NOMO-1 treated with DMSO at 0.1 percent for 48 hours (cell line): ENCODE measurements at regions not wholly inside any gene's neighbourhood (a gene's known extent, or its start where the extent isn't known, plus 50 kb on each side); places are given as distances from the start of the nearest gene placed in this dataset.

Experiments
- DNase-seq: peaks from one replicate; lab custom pipeline; 2025; ENCODE audit not compliant: unreplicated experiment; lab: John Stamatoyannopoulos, UW

- DNase-seq, result no peak
Observed at GRCh38 chr10:44244745-44245600, 139.9 kb downstream of the CXCL12 start.

GRCh38 chr10:44243851-44244510, 140.9 kb downstream of the CXCL12 start:
- no peak for DNase-seq

- no peak for DNase-seq
Observed at GRCh38 chr10:44242826-44243225, 142.1 kb downstream of the CXCL12 start.

GRCh38 chr10:44242091-44242490, 142.8 kb downstream of the CXCL12 start:
- DNase-seq, result no peak

GRCh38 chr10:44240584-44241205, 144.2 kb downstream of the CXCL12 start:
- no peak for DNase-seq

- DNase-seq, result no peak
Observed at GRCh38 chr10:44238212-44238611, 146.7 kb downstream of the CXCL12 start.

GRCh38 chr10:44237364-44238049, 147.4 kb downstream of the CXCL12 start:
- no peak for DNase-seq

- no peak for DNase-seq
Observed at GRCh38 chr10:44235363-44235762, 149.5 kb downstream of the CXCL12 start.

GRCh38 chr10:44234483-44234875, 150.4 kb downstream of the CXCL12 start:
- no peak for DNase-seq

GRCh38 chr10:44233561-44234482, 151.1 kb downstream of the CXCL12 start:
- DNase-seq, result no peak

GRCh38 chr10:44217274-44217820, 167.6 kb downstream of the CXCL12 start:
- DNase-seq, result no peak

- no peak for DNase-seq
Observed at GRCh38 chr10:44216073-44216472, 168.8 kb downstream of the CXCL12 start.

- no peak for DNase-seq
Observed at GRCh38 chr10:44209811-44210210, 175.1 kb downstream of the CXCL12 start.

GRCh38 chr10:44207160-44207559, 177.7 kb downstream of the CXCL12 start:
- no peak for DNase-seq

- no peak for DNase-seq
Observed at GRCh38 chr10:44206127-44206818, 178.6 kb downstream of the CXCL12 start.

- no peak for DNase-seq
Observed at GRCh38 chr10:44205067-44205466, 179.8 kb downstream of the CXCL12 start.

- DNase-seq, result no peak
Observed at GRCh38 chr10:44203535-44203934, 181.4 kb downstream of the CXCL12 start.

GRCh38 chr10:44202952-44203351, 181.9 kb downstream of the CXCL12 start:
- no peak for DNase-seq

GRCh38 chr10:44201656-44202055, 183.2 kb downstream of the CXCL12 start:
- no peak for DNase-seq
